ENCODE measurements at regions not wholly inside any gene's neighbourhood (a gene's known extent, or its start where the extent isn't known, plus 50 kb on each side); places are given as distances from the start of the nearest gene placed in this dataset.

DNA sequence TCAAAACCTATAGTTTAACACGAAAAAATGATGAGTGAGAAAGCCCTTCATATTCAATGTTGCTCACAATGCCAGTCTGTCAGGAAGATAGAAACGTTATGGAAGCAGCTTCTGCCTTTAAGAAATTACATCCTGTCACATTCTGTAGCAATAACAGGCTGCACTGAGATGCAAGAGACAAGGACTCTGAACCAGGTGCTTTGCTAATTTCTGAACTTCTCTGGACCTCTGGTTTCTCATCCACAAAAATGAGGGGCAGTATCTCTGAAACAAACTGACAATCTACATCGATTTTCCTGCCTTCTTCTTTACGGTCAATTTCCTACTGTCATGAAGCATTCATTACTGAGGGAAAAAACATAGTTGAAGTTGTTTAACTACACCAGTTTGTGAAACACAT is 234.0 kb downstream of the SNX13 start:
- no peak for DNase-seq

DNA sequence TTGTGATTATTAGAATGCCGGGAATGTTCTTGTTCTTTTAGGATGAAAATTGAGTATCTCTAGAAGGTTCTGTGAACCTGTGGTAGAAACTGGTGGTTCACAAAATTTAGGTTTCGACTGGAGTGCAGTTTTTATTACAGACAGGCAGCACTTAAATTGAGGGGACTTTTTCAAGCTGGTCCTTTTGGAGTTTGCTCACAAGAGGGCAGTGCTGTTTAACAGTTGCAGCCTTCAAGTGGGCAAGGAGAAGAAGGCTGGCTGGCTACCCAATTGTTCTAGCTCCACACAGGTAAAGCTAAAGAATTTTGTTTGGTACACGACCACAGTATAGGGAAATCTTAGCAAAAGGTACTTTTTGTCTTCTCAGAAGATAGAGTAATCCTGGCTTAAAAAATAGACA is 233.6 kb downstream of the SNX13 start:
- DNase-seq = peak; percentile 10 to 13

DNA sequence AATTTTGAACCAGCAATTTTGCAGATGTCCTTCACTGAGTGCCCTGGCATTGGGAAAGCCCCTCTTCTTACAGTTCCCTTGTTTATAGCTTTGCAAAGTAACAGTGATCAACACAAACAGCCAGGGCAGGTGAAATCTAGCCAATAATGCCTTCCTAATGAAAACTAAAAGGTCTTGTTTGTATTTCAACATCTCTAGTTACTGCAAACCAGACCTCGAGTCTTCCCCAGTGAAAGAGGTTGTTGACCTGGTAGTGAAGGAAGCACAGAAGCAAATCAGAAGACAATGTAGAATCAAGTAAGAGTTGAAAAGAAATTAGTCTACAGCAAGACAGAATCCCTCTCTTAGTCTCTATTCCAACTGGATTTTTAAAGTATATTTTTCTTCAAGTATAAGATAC is 231.2 kb downstream of the SNX13 start:
- DNase-seq = no peak

DNA sequence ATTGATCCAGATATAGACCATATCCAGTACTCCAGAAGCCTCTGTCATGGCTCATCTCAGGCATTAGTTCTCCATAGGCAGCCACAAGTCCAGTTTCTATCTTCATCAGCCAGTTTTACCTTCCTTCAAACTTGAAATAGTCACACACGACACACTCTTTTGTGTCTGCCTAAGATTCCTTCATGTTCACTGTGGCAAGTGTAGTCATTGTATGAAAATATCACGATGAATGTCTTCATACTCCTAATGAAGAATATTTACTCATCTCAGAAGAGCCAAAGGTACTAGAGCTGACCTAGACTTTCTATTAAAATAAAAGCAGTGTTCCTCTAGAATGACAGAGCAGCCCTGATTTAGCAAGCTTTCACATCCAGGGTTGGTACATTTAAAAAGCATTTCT is 230.7 kb downstream of the SNX13 start:
- DNase-seq = no peak

DNA sequence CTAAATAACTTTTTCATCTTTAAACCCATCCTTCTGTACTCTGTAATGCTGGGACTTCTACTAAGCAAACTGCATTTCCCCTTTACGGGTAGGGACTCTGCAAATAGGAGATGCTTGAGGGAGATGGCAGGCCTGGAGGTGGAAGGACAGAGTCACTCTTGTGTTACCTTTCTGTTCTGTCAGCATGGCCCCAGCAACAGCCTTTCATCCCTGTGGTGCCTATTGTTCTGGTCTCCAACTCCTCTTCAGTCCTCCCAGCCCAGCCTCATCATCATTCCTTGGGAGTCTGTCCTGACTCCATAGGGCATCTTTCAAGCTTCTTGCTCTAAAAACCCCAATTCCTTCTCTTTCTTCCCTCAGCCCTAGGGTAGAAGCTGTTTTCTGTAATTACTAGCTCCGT is 230.0 kb downstream of the SNX13 start:
- DNase-seq = no peak

DNA sequence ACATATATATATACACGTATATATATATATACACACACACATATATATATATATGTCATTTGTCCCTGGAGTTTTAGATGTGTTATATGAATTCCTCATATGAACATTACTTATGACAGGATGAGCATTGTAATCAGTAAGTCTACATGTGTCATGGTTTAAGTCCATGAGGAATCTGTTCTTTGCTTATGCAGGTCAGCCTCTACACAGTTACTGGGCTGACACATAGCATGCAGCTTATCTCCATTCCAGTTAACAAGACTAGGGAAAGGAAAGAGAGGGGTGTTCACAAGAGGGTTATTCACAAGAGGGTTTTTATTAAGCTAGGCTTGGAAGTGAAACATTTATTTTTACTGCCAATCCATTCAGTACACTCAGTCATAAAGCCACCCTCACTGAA is 226.7 kb downstream of the SNX13 start:
- DNase-seq = no peak

DNA sequence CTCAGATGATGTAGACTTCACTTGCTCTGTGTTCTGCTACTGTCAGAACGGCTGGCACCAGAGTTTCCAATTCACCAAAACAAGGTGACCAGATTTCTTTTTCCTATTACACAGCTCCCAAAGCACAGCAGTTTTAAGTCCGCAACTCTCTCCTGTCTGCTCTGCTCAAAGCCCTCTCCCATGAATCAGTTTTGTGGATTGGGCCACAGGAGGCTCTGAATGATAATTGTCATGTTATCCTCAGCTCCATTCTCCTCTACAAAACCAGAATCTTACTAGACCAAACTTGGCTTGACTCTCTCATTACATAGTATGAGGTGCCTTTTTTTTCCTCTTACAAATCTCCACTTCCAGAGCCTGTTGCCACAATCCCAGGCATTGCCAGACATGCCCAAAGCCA is 223.5 kb downstream of the SNX13 start:
- no peak for DNase-seq

DNA sequence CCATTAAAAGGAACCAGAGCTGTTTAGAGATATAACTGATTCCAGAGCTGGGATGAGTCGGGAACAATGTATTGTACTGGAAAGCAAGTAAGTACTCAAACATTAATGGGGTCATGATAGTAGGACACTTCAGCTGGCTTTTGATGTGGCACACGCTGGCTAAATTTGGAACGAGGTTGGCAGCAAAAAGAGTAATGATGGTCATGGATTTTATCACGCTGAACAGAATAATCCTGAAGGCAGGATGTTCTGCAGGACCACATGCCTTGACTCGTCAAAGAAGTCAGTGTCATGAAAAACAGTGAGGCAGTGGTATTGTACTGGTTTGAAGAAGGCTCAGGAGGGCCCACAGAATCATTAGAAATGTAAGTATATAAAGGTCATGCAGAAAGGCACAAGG is 220.3 kb downstream of the SNX13 start:
- no peak for DNase-seq

DNA sequence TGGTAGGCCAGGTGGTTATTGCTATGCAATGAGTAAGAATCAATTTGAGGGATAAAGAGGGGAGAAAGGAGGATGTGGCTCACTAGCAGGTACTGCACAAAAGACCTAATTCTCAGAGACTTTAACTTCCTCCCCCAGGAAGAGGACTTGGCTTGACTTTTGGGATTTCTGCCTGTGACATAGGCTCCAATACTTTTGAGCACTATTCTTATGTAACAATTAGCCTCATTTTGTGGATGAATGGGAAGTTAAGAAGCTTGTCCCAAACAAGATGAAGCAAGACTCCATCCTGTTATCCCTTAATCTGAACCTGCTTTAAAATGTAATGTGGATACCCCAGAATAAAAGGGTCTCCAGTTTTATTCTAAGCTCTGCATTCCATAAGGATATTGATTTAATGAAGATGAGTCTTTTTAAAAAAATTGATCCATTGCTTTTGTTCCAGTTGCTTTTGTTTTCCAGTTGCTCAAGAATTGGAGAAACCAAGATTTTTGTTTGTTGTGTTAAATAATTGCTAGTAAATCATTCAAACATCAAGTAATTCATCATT is 218.5 kb downstream of the SNX13 start:
- no peak for DNase-seq

DNA sequence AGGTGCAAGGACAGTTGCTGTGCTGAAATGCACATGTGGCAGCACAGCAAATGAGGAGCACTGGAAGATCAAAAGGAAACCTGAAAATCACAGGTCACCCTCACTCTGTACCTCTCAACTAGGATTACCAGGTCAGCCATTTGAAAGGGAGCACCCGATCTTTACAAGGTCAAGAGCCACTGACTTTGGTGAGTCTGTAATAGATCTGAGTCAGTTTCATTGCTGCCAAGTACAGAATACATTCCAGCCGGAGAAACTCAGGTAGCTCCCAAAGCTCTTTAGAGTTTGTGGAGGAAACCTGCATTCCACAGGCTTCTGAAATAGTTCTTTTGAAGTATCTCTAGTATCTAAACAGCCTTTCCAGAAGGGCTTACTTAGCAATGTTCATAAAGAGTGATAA is 217.5 kb downstream of the SNX13 start:
- no peak for DNase-seq

DNA sequence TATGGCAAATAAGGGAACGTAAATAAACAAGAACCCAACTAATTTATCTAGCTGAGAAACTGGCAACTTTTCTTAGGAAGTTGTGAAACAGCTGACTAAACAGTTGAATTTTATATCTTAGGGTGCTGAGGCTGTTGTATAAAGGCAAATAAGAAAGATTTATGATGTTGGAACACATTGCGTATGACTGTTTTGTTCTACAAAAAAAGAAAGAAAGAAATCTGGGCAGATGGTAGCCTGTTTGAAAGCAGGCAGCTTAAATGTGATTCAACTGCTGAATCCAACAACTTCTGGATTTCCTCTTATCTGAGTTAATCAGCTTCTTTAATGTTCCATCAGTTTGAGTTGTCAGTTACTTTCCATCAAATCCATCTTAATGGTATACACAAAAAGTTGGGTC is 214.5 kb downstream of the SNX13 start:
- DNase-seq = no peak

DNA sequence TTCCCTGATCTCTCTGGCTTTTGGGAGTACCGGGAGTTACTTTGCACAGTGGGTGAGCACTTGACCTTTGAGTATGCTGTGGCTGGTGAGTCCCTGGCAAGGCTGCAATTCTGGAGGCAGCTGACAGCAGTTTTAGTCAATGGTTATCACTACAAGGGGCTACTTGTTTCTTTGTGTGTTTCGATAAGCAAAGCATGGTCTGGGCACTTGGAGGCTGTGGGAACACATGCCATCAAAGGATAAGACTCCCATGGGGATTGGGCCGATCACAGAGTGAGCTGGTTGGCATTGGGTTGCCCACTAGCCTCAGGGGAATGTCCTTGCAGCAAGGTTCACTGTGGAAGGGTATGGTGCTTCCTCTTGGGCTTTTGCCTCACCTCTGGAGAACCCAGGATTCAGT is 208.2 kb downstream of the SNX13 start:
- DNase-seq = no peak

Measured in stimulated activated CD4-positive, alpha-beta T cell treated with anti-CD3 and anti-CD28 coated beads, Interleukin-2, amount 100 ng/mL, for 48 hours (primary cell).